ENCODE measurements at regions not wholly inside any gene's neighbourhood (a gene's known extent, or its start where the extent isn't known, plus 50 kb on each side); places are given as distances from the start of the nearest gene placed in this dataset.

DNA sequence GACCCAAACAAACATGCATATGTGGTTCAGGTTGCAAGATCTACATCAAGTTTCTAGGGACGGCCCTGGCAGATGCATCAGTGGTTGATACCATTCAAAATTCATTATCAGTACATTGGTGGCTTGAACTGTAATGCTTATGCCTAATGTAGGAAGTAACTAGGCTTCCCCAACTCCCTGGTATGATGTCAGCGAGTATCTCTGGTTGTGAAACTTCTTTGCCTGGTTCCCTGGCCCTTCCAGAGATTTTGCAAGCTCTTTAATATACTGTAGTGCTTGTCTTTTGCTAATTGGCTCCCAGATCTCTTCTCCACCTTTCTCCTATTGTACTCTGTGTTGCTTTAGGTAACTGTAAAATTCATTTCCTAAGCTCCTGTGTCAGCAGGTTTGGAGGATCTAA is 114.8 kb upstream of the RARB start:
- DNase-seq: no peak

DNA sequence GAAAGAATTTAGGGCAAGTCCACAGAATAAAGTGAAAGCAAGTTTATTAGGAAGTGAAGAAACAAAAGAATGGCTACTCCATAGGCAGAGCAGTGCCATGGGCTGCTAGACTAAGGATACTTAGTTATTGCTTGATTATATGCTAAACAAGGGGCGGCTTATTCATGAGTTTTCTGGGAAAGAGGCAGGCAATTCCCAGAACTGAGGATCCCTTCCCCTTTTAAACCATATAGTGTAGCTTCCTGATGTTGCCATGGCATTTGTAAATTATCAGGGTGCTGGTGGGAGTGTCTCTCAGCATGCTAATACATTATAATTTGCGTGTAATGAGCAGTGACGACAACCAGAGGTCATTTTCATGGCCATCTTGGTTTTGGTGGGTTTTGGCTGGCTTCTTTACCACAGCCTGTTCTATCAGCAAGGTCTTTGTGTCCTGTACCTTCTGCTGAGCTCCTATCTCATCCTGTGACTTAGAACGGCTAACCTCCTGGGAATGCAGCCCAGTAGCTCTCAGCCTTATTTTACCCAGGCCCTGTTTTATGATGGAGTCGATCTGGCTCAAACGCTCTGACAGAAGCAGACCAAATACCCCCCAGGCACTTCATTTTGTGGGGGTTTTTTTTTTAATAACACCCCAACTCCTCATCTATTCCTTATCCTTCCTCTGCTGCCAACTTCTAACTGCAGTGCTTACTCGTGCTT is 103.0 kb upstream of the RARB start:
- DNase-seq: no peak

DNA sequence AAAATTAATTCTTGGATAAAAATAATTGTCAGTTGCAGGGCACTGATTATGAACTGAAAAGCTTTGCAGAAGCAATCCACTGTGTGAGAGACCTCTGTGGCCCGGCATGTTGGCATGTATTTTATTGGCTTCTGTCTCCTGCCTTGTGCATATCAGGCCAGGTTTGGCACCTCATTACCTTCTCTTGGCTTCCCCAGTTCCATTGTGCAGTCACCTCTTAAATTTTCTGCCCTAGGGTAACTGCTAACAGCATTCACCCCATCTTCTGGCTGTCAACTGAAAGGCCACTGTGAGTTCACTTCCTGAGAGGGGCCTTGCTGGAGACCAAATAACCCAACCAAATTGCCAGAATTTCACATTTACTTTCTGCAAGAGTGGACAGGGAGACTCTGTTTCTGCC is 92.7 kb upstream of the RARB start:
- DNase-seq: no peak

DNA sequence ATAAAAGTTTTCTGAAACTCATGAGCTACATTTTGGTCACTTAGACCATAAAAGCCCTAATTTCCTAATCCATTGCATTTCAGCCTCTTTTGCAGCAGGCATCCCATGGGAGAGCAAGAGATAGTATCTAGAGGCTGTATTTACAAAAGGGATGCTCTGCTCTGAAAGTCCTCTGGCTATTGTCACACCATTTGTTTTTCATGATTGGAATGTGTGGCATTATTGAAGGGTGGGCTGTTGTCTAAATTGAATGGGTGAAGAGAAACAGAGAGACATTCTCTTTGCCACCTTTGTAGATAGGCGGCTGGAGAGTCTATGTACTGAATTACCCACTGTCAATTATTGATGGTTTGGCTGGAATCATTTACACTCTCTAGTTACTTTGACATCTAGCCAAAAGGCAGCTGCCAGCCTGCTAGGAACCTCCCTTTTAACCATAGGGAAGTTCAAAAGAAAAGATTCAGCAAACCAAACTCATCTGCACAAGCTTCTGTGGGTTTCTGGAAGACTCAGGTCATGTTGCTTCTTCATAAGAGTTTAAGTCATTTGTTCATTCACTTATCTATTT is 89.8 kb upstream of the RARB start:
- DNase-seq: peak; percentile 27

DNA sequence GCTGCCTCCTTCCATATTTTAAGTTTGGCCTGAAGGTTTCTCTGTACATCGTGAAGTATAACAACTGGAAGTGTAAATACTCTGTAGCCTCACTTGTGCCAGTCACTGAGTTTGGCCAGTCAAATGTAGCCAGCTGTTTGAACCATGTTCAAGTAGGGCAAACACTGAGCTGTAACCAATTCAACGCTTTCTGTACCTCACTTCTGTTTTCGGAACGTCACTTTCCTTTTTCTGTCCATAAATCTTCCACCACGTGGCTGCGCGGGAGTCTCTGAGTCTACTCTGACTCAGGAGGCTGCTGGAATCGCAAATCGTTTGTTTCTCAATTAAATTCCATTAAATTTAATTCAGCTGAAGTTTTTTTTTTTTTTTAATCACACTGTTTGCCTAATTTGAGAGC is 88.8 kb upstream of the RARB start:
- DNase-seq: no peak

DNA sequence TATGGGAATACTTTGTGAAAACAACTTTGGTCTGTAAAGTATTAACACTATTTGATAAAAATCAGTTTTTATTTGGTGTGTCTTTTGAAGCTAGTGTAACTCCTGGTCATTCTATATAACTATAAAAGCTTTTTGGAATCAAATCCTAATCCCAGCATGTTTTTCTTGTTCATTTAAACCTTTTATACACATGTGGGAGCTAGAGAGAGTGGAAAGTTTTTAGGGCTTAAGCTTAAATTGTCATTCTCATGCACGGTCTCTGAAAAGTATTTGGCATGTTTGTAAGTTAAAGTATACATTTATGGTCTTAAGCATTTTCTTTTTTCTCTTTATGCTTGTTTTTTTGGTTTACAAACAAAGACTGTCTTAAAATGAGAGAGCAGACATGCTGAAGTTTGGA is 83.4 kb upstream of the RARB start:
- no peak for DNase-seq

DNA sequence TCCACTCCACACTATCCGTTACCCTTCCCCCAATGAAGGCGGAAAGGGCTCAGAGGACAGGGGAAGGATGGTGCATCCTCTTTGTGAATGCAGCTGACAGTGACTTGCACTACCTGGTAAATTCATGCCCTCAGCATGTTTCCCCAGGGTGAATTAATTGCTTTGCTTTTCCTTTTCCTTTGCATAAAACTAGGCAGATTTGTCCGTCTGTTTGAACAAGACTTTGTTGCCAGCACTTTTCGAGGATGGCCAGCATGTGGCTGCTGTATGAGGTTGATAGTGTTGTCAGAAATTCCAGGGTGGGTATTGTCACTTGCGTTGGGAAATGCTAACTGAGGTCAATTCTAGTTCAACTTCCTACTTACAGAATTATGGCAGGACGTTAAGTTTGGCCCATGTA is 79.0 kb upstream of the RARB start:
- DNase-seq: no peak

DNA sequence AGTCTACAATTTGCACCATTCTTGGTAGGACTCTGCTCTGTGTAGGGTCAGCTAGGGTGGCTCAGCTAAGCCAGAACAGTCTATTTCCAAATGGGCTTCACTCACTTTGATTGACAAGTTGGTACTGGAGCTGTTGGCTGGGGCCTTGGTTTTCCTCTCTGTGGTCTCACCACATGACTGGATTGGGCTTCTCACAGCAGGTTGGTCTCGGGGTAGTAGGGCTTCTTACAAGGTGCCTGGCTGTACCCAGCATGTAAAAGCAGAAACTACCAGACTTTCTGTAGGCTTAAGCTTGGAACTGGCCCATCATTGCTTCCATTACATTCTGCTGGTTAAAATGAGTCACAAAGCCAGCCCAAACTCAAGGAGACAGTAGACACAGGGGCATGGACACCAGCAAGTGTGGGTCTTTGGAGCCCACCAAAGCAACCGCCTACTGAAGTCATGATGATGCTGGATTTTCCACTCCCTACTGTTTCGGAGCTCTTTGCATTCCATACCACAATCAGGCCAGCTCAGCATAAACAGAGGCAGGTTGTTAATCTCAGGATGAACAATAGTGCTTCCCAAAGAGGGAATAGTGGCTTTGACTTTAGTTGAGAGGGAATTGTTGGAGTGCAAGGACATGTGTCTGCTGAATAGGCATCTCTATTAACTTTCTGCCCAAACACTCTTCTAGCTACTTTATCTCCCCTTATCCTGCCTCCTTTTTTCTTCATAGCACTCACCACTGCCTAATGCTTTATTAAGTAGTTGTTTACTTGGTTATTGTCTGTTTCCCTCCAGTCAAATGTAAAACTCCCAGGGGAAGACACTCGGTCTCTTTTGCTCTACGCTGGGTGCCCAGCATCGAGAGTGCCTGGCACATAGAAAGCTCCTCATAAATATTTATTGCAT is 78.0 kb upstream of the RARB start:
- no peak for DNase-seq

DNA sequence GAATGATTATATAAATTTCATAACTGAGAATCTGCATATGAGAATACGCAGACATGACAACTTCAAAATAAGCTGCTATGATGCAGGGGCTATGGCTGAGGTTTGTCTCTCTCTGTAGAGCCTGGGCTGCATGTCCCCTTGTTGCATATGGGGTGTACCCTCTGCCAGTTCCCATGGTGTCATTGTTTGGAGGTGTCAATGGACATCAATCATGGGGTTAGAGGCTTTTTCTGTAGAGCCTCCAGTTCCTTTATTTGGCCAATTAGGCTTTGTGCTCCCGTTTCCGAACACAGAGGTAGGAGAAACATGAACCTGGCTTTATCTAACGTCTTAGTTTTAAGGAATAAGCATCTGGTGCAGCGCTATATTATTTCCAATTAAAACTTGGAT is 77.3 kb upstream of the RARB start:
- DNase-seq: no peak

DNA sequence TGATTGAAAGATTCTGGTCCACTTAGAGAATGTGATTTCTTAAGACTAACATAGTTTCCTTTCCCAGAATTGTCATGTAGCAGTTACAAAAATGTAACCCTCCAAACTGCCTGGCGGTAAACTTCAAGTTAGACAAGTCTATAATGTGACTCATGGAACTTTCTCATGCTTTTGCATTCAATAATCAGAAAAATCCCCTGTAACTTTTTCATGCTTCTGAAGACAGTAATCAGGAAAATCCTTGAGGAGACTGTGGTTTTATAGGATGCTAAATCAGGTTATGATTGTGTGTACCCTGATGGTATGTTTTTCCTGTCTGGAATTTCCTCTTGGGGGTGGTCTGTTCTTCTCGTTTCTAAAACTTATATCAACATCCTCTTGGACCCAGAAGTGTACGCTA is 74.0 kb upstream of the RARB start:
- DNase-seq: no peak

DNA sequence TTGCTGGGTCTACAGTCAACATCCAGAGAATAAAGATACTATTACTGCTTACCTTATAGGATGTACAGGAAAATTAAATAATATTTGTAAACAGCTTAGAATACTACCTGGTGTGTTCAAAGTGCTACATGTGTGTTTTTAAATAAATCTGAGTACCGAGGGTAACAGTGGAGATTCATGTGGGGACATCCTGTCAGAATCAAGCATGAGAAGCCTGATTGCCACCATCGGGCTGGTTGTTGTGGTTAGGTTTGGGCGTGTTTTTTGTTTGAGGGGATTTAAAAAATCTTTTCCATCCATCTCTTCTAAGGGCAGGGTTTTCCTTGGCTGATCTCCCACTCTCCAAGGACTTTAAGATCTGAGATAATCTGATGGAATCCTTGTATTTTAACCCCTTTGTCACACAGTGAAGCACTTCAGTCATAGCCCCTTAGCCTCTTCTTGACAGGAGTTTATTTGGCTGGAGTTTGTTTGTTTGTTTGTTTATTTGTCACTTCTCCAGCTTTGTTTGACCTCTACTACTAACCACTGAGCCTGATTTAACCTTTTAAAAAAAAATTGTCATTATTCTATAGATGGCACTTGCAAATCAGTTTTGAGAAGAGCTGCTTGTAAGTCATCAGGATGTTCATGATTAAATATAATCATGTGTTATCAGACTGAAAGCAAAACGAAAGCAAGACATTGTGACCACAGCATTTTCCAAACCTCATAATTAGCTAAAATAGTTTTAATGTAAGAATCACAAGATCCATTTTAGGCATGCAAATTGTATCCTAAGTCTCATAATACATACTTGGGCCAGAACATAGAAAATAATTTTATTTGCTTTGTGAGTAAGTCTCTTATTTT is 72.8 kb upstream of the RARB start:
- no peak for DNase-seq

DNA sequence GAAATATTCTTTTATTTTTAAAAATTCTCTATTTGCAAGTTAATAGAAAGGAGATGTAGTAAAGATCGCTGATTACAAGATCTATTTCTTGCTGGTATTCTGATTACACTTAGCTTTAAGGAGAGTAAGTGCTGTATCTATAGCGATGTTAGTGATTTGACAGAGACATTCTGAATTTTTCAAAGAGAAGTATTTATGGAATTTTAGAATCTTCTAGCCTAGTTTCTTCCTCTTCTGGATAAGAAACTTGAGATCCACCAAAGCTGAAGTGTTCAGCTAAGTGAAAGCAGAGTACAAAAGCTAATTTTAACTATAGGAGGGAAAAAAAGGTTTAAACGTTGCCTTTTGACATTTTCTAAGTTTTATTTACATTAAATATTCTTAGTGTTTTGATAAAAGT is 72.1 kb upstream of the RARB start:
- DNase-seq: no peak

DNA sequence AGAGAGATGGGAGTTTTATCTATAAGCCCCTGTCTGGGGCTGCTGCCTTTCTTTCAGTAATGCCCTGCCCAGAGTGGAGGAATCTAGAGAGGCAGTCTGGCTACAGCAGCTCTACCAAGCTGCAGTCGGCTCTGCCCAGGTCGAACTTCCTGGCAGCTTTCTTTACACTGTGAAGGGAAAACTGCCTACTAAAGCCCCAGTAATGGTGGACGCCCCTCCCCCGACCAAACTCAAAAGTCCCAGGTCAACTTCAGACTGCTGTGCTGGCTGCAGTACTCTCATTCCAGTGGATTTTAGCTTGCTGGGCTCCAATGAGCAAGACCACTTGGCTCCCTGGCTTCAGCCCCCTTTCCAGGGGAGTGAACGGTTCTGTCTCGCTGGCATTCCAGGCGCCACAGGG is 65.9 kb upstream of the RARB start:
- DNase-seq: no peak

DNA sequence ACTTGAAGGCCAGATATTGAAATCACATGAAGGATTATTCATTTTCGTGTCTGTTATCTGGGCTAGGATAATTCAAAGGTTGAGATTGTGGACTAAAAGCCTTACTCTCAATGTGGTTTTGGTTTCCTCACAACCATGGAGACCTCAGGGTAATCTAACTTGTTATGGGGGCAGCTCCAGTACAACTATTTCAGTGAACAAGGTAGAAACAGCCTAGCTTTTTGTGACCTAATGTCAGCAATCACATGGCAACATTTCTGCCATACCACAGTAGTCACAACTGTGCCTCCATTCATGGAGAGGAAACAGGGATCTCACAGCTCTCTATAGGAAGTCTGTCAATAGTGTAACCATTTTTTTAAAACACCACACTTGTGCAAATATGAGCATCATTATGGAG is 62.4 kb upstream of the RARB start:
- DNase-seq: no peak

DNA sequence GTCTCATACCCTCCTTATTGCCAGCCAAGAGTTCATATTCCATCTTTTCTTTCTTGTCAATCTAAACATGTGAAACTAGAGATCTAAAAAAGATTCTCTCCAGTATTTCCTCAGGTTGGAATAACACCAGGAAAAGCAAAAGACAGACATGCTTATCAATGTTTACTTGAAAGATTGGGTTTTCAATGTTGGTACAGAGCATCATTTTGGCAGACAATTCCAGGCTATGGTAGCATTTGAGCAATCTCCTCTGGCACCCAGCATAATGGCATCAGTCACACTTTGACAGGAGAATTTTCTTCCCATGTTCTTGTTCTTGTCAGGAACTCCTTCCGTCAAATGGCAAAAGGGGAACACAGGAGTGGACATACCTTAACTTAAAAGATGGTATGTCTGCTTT is 61.0 kb upstream of the RARB start:
- no peak for DNase-seq

DNA sequence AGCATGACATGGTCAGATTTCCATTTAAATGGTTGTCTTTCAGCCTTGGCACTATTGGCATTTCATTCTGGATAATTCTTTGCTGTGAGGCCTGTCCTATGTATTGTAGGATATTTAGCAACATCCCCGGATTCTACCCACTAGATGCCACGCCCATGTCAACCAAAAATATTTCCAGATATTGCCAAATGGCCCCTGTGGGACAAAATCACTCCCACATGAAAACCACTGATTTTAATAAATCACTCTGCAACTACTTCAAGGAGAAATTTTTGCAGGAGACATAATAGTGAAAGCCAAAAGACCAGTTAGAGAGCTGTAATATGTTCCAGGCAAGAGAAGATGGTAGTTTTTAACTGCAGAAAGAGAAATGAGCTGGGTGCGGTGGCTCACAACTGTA is 55.9 kb upstream of the RARB start:
- DNase-seq: no peak

DNA sequence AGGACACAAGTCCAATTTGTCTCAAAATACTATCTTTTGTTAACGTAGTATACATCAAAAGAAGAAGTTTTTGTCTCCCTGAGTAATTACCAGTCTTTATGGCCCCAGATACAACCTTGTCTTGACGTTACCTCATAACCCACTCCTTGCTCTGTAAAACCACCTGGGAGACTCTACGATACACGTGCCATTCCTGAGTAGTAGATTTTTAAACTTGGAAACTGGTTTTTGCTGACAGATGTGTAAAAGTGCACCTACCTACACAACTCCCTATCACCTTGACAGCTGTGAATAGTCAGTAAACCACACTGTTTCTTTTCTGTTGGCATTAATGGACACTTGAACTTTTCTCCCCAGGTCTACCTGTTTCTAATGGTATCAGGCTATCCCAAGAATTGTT is 51.7 kb upstream of the RARB start:
- DNase-seq: no peak

DNA sequence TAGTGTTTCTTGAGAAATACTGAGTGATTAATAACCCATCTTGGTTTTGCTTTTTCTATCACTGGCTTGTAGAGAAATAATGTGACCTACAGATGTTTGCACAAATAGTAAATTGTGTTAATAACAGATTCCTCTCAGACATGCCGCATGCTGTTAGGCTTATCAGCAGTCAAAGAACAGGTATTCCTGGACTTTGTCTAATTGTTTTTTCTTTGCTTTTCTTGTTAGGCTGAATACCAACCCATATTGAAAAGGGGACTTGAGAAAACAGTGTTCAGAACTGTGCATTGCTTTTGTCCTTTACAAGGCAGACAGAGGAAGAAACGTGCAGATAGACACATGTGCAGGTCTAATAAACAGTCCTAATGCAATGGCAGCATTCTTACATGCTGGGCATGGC is 51.0 kb upstream of the RARB start:
- DNase-seq: no peak

Measured in NCI-H1105 treated with DMSO at 0.1 percent for 48 hours (cell line).